ENCODE measurements at regions not wholly inside any gene's neighbourhood (a gene's known extent, or its start where the extent isn't known, plus 50 kb on each side); places are given as distances from the start of the nearest gene placed in this dataset.

- no peak overlapping the region for H3K9ac ChIP-seq (ENCODE audit: control insufficient read depth, insufficient read depth, low read length)
- no peak for FAIRE-seq
- SMC1A ChIA-PET (ENCODE audit: uncharacterized antibody, unreplicated experiment) = no interaction called here
- H4K20me1 ChIP-seq (ENCODE audit: control insufficient read depth, insufficient read depth) = no peaks in the 10 kb centered on the region
- H3K4me3 ChIP-seq = no peak overlapping the region
- BruUV-seq (replicated peaks) = no TSS peak
- POLR2A ChIA-PET = no interaction called here
- no peaks in the 10 kb centered on the region for H3K4me1 ChIP-seq (ENCODE audit: control insufficient read depth, insufficient read depth, low read length)
- RAD21 ChIA-PET (ENCODE audit: unreplicated experiment) = no interaction called here
- TF ChIP-seq CBX5 (IDR thresholded peaks at IDR 0.05; ENCODE audit: low read depth) (no peak), IRF3 (IDR thresholded peaks at IDR 0.05) (no peak), MYC (IDR thresholded peaks at IDR 0.05; ENCODE audit: insufficient read depth, insufficient read length, insufficient replicate concordance, low read length, severe bottlenecking) (no peak), IKZF1 (conservative IDR thresholded peaks at IDR 0.05) (no peak), KAT2A (conservative IDR thresholded peaks at IDR 0.05; ENCODE audit: control insufficient read depth, low read depth, low read length) (no peak), ZNF207 (IDR thresholded peaks at IDR 0.05; ENCODE audit: borderline replicate concordance) (no peak), GABPA (IDR thresholded peaks at IDR 0.05; ENCODE audit: low read depth) (no peak), EGR1 (IDR thresholded peaks at IDR 0.05; ENCODE audit: borderline replicate concordance in 1 of 2, low read depth in 2 of 2, low read length in 2 of 2) (no peak), ASH2L (IDR thresholded peaks at IDR 0.05; ENCODE audit: borderline replicate concordance, low read depth) (no peak), MEF2B (IDR thresholded peaks at IDR 0.05; ENCODE audit: partially characterized antibody, poor library complexity, severe bottlenecking) (no peak), RELA (IDR thresholded peaks at IDR 0.05; ENCODE audit: borderline replicate concordance, partially characterized antibody) (no peak), SPI1 (IDR thresholded peaks at IDR 0.05; ENCODE audit: borderline replicate concordance, insufficient read depth, low read depth, low read length) (no peak), RAD51 (IDR thresholded peaks at IDR 0.05) (no peak)
- TF ChIP-seq, protein P1, sequence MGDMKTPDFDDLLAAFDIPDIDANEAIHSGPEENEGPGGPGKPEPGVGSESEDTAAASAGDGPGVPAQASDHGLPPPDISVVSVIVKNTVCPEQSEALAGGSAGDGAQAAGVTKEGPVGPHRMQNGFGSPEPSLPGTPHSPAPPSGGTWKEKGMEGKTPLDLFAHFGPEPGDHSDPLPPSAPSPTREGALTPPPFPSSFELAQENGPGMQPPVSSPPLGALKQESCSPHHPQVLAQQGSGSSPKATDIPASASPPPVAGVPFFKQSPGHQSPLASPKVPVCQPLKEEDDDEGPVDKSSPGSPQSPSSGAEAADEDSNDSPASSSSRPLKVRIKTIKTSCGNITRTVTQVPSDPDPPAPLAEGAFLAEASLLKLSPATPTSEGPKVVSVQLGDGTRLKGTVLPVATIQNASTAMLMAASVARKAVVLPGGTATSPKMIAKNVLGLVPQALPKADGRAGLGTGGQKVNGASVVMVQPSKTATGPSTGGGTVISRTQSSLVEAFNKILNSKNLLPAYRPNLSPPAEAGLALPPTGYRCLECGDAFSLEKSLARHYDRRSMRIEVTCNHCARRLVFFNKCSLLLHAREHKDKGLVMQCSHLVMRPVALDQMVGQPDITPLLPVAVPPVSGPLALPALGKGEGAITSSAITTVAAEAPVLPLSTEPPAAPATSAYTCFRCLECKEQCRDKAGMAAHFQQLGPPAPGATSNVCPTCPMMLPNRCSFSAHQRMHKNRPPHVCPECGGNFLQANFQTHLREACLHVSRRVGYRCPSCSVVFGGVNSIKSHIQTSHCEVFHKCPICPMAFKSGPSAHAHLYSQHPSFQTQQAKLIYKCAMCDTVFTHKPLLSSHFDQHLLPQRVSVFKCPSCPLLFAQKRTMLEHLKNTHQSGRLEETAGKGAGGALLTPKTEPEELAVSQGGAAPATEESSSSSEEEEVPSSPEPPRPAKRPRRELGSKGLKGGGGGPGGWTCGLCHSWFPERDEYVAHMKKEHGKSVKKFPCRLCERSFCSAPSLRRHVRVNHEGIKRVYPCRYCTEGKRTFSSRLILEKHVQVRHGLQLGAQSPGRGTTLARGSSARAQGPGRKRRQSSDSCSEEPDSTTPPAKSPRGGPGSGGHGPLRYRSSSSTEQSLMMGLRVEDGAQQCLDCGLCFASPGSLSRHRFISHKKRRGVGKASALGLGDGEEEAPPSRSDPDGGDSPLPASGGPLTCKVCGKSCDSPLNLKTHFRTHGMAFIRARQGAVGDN (IDR thresholded peaks at IDR 0.05) = no peak
- TF ChIP-seq, protein P2, sequence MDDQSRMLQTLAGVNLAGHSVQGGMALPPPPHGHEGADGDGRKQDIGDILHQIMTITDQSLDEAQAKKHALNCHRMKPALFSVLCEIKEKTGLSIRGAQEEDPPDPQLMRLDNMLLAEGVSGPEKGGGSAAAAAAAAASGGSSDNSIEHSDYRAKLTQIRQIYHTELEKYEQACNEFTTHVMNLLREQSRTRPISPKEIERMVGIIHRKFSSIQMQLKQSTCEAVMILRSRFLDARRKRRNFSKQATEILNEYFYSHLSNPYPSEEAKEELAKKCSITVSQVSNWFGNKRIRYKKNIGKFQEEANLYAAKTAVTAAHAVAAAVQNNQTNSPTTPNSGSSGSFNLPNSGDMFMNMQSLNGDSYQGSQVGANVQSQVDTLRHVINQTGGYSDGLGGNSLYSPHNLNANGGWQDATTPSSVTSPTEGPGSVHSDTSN (IDR thresholded peaks at IDR 0.05; ENCODE audit: insufficient replicate concordance, low read depth, low read length) = no peak
- no peak overlapping the region for H2AFZ ChIP-seq (ENCODE audit: control insufficient read depth, low read depth, low read length)
- no peak for DNase-seq (ENCODE audit: low read depth, low spot score)
- no peak overlapping the region for H3K27ac ChIP-seq (ENCODE audit: control insufficient read depth, insufficient read depth)
- CTCF ChIA-PET = no interaction called here
- H3K9me3 ChIP-seq (replicated peaks; ENCODE audit: control insufficient read depth, insufficient read depth, low read length) = no peaks in the 10 kb centered on the region
- 70% methylated on average over 1 of the region's 1 CpG for WGBS (ENCODE audit: insufficient coverage, insufficient replicate concordance, low lambda C conversion rate, missing lambda C conversion rate)
- no peaks in the 10 kb centered on the region for H3K36me3 ChIP-seq (ENCODE audit: control insufficient read depth in 2 of 2, insufficient read depth in 2 of 2, low read length in 1 of 2)
- in situ Hi-C loops (cut with MboI) = no loop called here
- intact Hi-C loops (cut with micrococcal nuclease; ENCODE audit: unreplicated experiment) = no loop called here
- ATAC-seq = no peak
- H3K4me2 ChIP-seq (ENCODE audit: control insufficient read depth, insufficient read depth) = no peak overlapping the region
- H3K79me2 ChIP-seq (ENCODE audit: control insufficient read depth, insufficient read depth, low read length) = no peaks in the 10 kb centered on the region
- H3K27me3 ChIP-seq (replicated peaks in 1 of 2; ENCODE audit: control insufficient read depth in 2 of 2, insufficient read depth in 2 of 2, low read length in 1 of 2) = peaks cover 0 to 3% of the 10 kb centered on the region in 2 experiments; a peak in 1 of 4 replicates
Observed at GRCh38 chr5:135718651-135719050, 115.8 kb upstream of the SLC25A48 start.

All from GM12878 (cell line).